Activated naive CD4-positive, alpha-beta T cell treated with anti-CD3 and anti-CD28 coated beads, Interleukin-2, amount 50 U/mL, for 72 hours (primary cell): ENCODE measurements at regions not wholly inside any gene's neighbourhood (a gene's known extent, or its start where the extent isn't known, plus 50 kb on each side); places are given as distances from the start of the nearest gene placed in this dataset.
"Not testable (repeated sequence)": the region's sequence is repeated elsewhere in the genome, so short reads cannot be mapped to it uniquely, and the experiment has no call there.

Experiments
- ATAC-seq, 2 donors: fragments of 150-1000 bp; cut with Tn5 transposase; 2 replicates each; pipeline ENCODE4 v1.10.0; 2021; ENCODE audit warnings: mild to moderate bottlenecking in 2 of 2, moderate library complexity in 2 of 2
- DNase-seq, 2 donors: peaks; one replicate each; pipeline ENCODE4 v3.0.0; 2021 to 2022; ENCODE audit warnings: low spot score in 2 of 2
- H3K27ac Mint-ChIP-seq, 2 donors: one replicate each; pipeline ENCODE4 v1.8.0; 2022; ENCODE audit warnings: mild to moderate bottlenecking in 2 of 2, mixed read lengths in 2 of 2
- H3K36me3 Mint-ChIP-seq, 2 donors: one replicate each; pipeline ENCODE4 v1.8.0; 2022; ENCODE audit warnings: mixed read lengths in 2 of 2
- H3K9me3 Mint-ChIP-seq, 2 donors: one replicate each; pipeline ENCODE4 v1.8.0; 2022; ENCODE audit warnings: mixed read lengths in 2 of 2

GRCh38 chr4:53705972-53706371, 114.7 kb upstream of the LNX1 start:
- DNase-seq = no peak
- Mint-ChIP-seq H3K27ac (no peak overlapping the region), H3K36me3 (no peaks in the 10 kb centered on the region), H3K9me3 (no peaks in the 10 kb centered on the region)
- ATAC-seq = no peak

DNA sequence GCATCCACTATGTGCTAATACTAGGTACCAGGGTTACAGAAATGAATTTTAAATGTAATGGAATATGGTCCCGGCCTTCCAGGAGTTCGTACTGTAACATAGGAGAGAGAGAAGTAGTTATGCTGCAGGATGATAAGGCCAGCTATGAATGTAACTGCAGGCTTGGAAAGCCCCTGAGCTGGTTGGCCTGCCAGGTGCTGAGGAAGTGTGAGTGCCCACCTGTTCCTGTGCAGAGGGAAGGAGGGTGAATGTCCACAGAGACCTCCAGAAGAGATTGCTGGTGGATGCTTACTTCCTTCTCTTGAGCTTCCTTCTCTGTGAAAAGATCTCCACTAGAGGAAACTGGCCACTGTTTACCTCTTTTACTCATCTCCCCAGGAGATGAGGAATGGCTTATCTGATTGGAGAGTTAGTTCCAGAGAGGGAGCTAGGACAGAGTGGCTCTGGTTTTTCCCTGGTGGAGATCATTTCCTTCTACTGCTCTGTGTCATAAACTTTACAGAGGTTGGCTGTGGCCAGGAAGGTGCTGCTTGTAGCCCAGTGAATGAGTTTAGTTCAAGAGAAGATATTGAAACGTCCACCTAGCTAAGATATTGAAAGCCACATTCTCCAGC, 114.0 kb upstream of the LNX1 start:
- Mint-ChIP-seq H3K36me3 (no peaks in the 10 kb centered on the region), H3K27ac (no peak overlapping the region), H3K9me3 (no peaks in the 10 kb centered on the region)
- ATAC-seq = no peak
- no peak for DNase-seq

DNA sequence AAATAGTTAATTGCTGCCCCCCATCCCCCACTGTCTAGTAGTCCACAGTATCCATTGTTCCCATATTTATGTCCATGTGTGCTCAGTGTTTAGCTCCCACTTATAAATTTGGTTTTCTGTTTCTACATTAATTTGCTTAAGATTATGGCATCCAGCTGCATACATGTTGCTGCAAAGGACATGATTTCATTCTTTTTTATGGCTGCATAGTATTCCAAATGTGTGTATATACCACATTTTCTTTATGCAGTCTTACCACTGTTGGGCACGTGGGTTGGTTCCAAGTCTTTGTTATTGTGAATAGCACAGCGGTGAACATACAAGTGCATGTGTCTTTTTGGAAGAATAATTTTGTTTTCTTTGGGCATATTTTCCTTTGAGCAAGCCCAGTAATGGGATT, 113.0 kb upstream of the LNX1 start:
- Mint-ChIP-seq H3K9me3 (no peaks in the 10 kb centered on the region), H3K36me3 (no peaks in the 10 kb centered on the region), H3K27ac (no peak overlapping the region)
- DNase-seq (no peak), ATAC-seq (no peak)

- H3K27ac Mint-ChIP-seq = peak overlapping the region in 1 of 2 donors; percentile 17
- ATAC-seq = no peak
- DNase-seq = no peak
- no peaks in the 10 kb centered on the region for H3K9me3 Mint-ChIP-seq
- no peaks in the 10 kb centered on the region for H3K36me3 Mint-ChIP-seq
Measured at GRCh38 chr4:53703267-53703655, 112.0 kb upstream of the LNX1 start.

DNA sequence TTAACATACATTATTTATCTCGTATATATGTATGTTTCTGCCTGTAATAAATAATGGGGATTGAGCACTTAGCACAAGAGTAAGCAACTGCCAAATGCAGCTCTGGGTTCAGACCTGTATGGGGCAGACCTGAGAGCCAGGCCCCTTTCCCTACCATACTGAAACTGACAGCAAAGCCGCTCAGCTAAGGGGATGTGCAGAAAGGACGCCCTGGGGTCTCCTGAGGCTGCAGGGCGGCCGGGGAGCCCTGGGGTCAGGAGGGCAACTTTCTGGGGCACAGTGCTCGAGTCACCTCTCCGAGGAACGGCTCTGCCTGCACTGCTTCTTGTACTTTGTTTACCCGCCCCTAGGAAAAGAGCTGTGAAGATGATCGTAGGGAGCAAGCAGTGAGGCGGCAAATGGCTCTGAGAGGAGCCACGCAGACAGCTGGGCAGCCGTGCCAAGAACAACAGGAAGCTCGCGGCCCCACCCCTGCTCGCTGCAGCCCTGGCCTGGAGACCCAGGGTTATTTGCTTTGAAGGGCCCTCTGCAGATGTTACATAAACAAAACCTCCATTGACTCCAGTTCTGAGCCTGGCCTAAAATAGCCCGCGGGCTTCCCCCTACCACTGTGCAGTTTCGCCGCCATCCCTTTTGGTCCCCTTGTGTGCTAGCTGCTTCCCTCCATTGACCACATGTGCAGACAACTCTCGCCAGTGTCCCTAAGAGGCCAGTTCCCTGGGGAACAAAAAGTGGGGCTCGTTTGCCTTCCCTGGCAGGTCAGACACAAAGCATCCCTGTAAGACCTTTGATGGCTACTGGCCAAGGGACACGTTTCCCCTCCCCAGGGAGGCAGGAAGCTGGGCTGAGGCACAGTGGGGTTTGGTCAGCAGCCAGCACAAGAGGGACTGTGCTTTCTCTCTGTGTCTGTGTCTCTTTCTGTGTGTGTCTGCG, 111.3 kb upstream of the LNX1 start:
- no peak overlapping the region for H3K27ac Mint-ChIP-seq
- no peaks in the 10 kb centered on the region for H3K36me3 Mint-ChIP-seq
- no peak for DNase-seq
- H3K9me3 Mint-ChIP-seq = no peaks in the 10 kb centered on the region
- ATAC-seq = peak in 1 of 2 donors; percentile 37

DNA sequence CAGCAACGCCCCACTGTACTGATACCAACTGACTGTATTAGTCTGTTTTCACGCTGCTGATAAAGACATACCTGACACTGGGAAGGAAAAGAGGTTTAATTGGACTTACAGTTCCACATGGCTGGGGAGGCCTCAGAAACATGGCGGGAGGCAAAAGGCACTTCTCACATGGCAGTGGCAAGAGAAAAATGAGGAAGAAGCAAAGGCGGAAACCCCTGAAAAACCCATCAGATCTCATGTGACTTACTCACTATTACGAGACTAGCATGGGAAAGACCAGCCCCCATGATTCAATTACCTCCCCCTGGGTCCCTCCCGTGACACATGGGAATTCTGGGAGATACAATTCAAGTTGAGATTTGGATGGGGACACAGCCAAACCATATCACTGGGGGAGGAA, 110.0 kb upstream of the LNX1 start:
- H3K27ac Mint-ChIP-seq, H3K36me3 Mint-ChIP-seq, ATAC-seq, H3K9me3 Mint-ChIP-seq, DNase-seq: not testable (repeated sequence)

- DNase-seq, H3K36me3 Mint-ChIP-seq, H3K9me3 Mint-ChIP-seq, H3K27ac Mint-ChIP-seq, ATAC-seq: not testable (repeated sequence)
Measured at GRCh38 chr4:53699310-53699709, 108.0 kb upstream of the LNX1 start.

- Mint-ChIP-seq H3K36me3 (no peaks in the 10 kb centered on the region), H3K9me3 (no peaks in the 10 kb centered on the region), H3K27ac (no peak overlapping the region)
- no peak for ATAC-seq
- DNase-seq = no peak
Measured at GRCh38 chr4:53697016-53697685, 105.9 kb upstream of the LNX1 start.

DNA sequence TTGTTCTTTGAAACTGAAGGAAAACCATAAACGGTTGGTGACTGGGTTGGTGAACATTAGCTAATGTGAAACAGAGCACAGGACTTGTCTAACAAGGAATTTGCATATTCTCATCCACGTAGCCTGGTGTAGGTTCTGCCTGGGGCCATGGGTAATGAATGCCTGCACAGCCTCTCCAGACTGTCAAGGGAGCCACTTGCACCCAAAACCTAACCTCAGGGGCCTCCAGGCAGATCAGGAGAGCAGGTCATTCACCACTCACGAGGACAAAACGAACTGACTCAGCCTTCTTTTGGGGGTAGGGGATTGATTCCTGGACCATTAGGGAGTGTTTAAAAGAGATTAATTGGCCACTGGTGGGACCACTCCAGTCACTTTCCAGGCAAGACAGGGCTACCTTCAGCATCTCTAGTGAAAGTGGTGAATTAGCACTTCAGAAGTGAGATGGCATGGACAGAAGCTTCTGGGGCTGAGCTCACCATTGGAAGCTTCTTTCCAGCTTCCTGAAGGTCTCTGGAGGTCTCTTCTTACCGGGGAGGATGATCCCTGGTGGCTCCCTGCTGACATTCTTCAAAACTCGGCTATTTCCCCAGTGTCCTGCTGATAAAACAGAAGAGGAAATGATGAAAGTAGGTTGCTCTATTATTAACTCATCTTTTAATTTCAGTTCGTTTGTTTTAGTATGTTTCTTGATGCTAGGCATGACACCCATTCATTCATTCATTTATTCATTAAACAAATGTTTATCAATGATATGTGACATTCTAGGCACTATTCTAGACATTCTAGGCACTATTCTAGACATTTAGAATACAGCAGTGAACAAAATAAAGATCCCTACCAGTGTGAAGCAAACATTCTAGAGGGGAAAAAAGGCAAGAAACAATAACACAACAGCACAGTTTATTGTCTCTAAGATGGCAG, 104.5 kb upstream of the LNX1 start:
- no peaks in the 10 kb centered on the region for H3K36me3 Mint-ChIP-seq
- DNase-seq (no peak), ATAC-seq (no peak)
- no peak overlapping the region for H3K27ac Mint-ChIP-seq
- H3K9me3 Mint-ChIP-seq = peaks cover under 1 to 4% of the 10 kb centered on the region in 2 donors

DNA sequence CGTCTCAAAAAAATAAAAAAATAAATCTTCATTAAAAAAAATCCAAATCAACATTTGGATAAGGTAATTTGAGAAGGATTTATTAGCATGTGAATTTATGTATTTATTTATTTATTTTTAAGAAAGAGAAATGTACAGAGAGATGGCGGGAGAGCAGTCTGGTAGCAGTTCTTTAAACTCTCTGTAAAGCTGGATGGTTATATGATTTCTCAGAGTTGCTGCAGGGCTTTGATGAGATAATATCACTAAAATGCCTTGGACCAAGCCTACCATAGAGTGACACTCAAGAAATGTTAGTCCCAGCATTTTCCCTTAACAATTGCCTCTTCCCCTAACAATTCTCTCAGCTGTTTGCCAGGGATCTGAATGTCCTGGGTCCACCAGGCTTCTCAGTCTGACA, 103.4 kb upstream of the LNX1 start:
- ATAC-seq = no peak
- H3K9me3 Mint-ChIP-seq = peaks cover 10 to 12% of the 10 kb centered on the region in 2 donors
- H3K36me3 Mint-ChIP-seq = peaks cover 0 to 10% of the 10 kb centered on the region in 2 donors
- no peak overlapping the region for H3K27ac Mint-ChIP-seq
- DNase-seq = no peak

GRCh38 chr4:53693909-53694308, 102.6 kb upstream of the LNX1 start:
- no peak for DNase-seq
- H3K9me3 Mint-ChIP-seq = peaks cover 10 to 14% of the 10 kb centered on the region in 2 donors
- peaks cover 0 to 10% of the 10 kb centered on the region in 2 donors for H3K36me3 Mint-ChIP-seq
- no peak for ATAC-seq
- H3K27ac Mint-ChIP-seq = no peak overlapping the region

- Mint-ChIP-seq H3K9me3 (peaks cover 10 to 14% of the 10 kb centered on the region in 2 donors), H3K27ac (no peak overlapping the region), H3K36me3 (peaks cover 0 to 10% of the 10 kb centered on the region in 2 donors)
- ATAC-seq = no peak
- DNase-seq = no peak
Measured at GRCh38 chr4:53693408-53693807, 102.1 kb upstream of the LNX1 start.

- Mint-ChIP-seq H3K9me3 (peaks cover 10 to 14% of the 10 kb centered on the region in 2 donors), H3K36me3 (peaks cover 0 to 10% of the 10 kb centered on the region in 2 donors), H3K27ac (peak overlapping the region in 1 of 2 donors; percentile 62)
- ATAC-seq (peak; percentile 88 to 98), DNase-seq (peak in 1 of 2 donors; percentile 33)
Measured at GRCh38 chr4:53688186-53688790, 97.0 kb upstream of the LNX1 start.

DNA sequence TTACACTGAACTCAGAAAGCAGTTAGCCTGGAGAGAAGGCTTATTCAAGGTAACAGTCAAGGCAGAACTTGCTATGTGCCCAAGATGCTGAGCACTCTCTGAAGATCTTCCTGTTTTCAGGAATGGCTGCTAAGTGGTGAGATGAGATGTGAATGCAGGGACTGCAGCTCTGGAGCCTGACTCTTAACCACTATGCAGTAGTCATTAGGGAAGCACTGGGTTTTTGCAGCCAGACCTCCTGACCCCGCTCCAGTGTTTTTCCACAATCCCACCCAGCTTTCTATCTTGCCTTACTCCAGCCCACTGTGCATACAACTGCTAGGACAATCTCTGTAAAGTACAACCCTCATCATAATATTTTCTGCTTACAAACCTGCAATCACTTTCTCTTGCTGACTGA, 95.2 kb upstream of the LNX1 start:
- Mint-ChIP-seq H3K9me3 (peaks cover 9 to 14% of the 10 kb centered on the region in 2 donors), H3K27ac (no peak overlapping the region)

DNA sequence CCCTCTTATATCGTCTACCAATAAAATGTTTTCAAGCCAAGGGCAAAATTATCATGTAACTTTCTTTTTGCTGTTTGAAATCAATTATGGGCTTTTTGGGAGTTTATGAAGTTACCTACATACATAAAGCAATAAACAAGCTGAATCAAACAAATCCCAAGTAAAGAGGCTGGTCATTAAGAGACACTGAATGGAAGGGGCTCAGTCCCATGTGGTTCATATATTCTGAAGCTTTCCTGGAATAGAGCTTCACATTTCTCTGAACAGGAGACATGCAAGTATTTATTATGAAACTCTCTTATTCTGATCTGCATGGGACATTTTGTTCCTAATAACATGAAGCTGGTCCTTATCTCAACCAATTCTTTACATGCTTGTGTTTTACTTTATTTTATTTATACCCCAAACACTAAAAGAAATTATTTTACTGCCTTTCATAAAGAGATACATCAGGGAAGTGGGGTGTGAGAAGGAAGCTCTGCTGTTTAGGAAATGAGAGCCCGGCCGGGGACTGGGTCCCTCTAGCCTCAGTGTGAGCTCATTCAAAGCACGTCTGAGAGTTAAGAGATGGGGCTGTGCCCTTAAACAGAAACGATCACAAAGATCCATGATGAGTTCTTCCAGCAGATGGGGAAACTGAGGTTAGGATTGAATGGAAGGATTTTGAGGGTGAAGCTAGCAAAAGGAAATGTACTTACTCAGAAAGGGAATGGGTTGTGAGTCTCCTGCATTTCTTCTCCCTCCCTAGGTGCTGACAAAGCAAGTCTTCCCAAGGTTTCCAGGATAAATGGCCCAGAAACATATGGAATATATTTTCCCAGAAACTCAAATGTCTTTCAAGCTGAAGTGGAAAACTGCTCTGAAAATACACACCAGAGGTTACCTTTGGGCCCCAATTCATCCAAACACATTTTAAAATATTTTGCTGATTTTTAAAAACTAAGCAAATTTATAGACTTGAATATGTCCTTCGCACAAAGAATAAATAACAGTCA, 93.1 kb upstream of the LNX1 start:
- Mint-ChIP-seq H3K27ac (no peak overlapping the region), H3K9me3 (peaks cover 3 to 4% of the 10 kb centered on the region in 2 donors), H3K36me3 (no peaks in the 10 kb centered on the region)
- DNase-seq (no peak), ATAC-seq (no peak)

More for the DNA sequence above, 95.2 kb upstream of the LNX1 start:
- peaks cover 0 to 10% of the 10 kb centered on the region in 2 donors for H3K36me3 Mint-ChIP-seq
- DNase-seq (no peak), ATAC-seq (no peak)
